ENCODE measurements at regions not wholly inside any gene's neighbourhood (a gene's known extent, or its start where the extent isn't known, plus 50 kb on each side); places are given as distances from the start of the nearest gene placed in this dataset.

GRCh38 chr18:46418663-46419260 lies 238.3 kb downstream of the LOXHD1 start:
- TF ChIP-seq CTCF (IDR thresholded peaks at IDR 0.05) (no peak), POLR2A (IDR thresholded peaks at IDR 0.05) (no peak)
